GM19397 (cell line): ENCODE measurements at regions not wholly inside any gene's neighbourhood (a gene's known extent, or its start where the extent isn't known, plus 50 kb on each side); places are given as distances from the start of the nearest gene placed in this dataset.

ENCODE experiments used
- ATAC-seq: cut with Tn5 transposase; IDR thresholded peaks from one replicate; pipeline ENCODE4 v1.9.1; 2021; ENCODE audit warnings: mild to moderate bottlenecking, moderate library complexity; ENCODE audit not compliant: unreplicated experiment

- no peak for ATAC-seq
Measured at GRCh38 chr3:180092889-180093288, 56.2 kb upstream of the PEX5L start.

- no peak for ATAC-seq
Measured at GRCh38 chr3:180093535-180093934, 56.8 kb upstream of the PEX5L start.

- no peak for ATAC-seq
Measured at GRCh38 chr3:180097626-180098025, 60.9 kb upstream of the PEX5L start.

GRCh38 chr3:180102134-180102533 is 65.4 kb upstream of the PEX5L start:
- ATAC-seq, result no peak

- ATAC-seq, result no peak
Measured at GRCh38 chr3:180102604-180103003, 65.9 kb upstream of the PEX5L start.

- no peak for ATAC-seq
Measured at GRCh38 chr3:180116203-180116602, 79.5 kb upstream of the PEX5L start.

GRCh38 chr3:180116658-180117057 is 79.9 kb upstream of the PEX5L start:
- no peak for ATAC-seq

GRCh38 chr3:180117381-180118163 is 80.8 kb upstream of the PEX5L start:
- ATAC-seq, result no peak

GRCh38 chr3:180119567-180119966 is 82.8 kb upstream of the PEX5L start:
- ATAC-seq, result no peak

GRCh38 chr3:180123928-180124327 is 87.2 kb upstream of the PEX5L start:
- ATAC-seq, result no peak

- ATAC-seq, result no peak
Measured at GRCh38 chr3:180131169-180131568, 94.4 kb upstream of the PEX5L start.

- no peak for ATAC-seq
Measured at GRCh38 chr3:180135101-180135500, 98.4 kb upstream of the PEX5L start.

- ATAC-seq, result no peak
Measured at GRCh38 chr3:180138871-180139270, 102.1 kb upstream of the PEX5L start.

- ATAC-seq, result no peak
Measured at GRCh38 chr3:180142041-180142440, 105.3 kb upstream of the PEX5L start.

- ATAC-seq, result no peak
Measured at GRCh38 chr3:180142472-180142871, 105.7 kb upstream of the PEX5L start.

GRCh38 chr3:180161770-180162169 is 125.0 kb upstream of the PEX5L start:
- ATAC-seq, result no peak

- ATAC-seq, result no peak
Measured at GRCh38 chr3:180175572-180175971, 138.8 kb upstream of the PEX5L start.

- ATAC-seq, result no peak
Measured at GRCh38 chr3:180176059-180176458, 139.3 kb upstream of the PEX5L start.

- ATAC-seq, result no peak
Measured at GRCh38 chr3:180177255-180177654, 140.5 kb upstream of the PEX5L start.

- no peak for ATAC-seq
Measured at GRCh38 chr3:180179562-180179961, 142.8 kb upstream of the PEX5L start.

GRCh38 chr3:180180795-180181194 is 144.1 kb upstream of the PEX5L start:
- ATAC-seq, result no peak

- ATAC-seq, result no peak
Measured at GRCh38 chr3:180181387-180181786, 144.7 kb upstream of the PEX5L start.

- no peak for ATAC-seq
Measured at GRCh38 chr3:180183346-180183745, 146.6 kb upstream of the PEX5L start.
